ENCODE measurements at regions not wholly inside any gene's neighbourhood (a gene's known extent, or its start where the extent isn't known, plus 50 kb on each side); places are given as distances from the start of the nearest gene placed in this dataset.

- Mint-ChIP-seq H3K36me3 (ENCODE audit: low read depth) (peaks cover 4% of the 10 kb centered on the region), H3K9me3 (ENCODE audit: low read depth) (peaks cover 23% of the 10 kb centered on the region), H3K27me3 (ENCODE audit: low read depth) (peaks cover 2% of the 10 kb centered on the region), H3K4me3 (ENCODE audit: unreplicated experiment) (no peak overlapping the region), H3K4me1 (ENCODE audit: low read depth) (no peaks in the 10 kb centered on the region), H3K27ac (ENCODE audit: unreplicated experiment) (no peak overlapping the region)
- no peak for TF ChIP-seq CTCF (IDR thresholded peaks at IDR 0.05)
- DNase-seq (ENCODE audit: low spot score): no peak
Measured at GRCh38 chr7:34544621-34545020, 113.4 kb upstream of the NPSR1 start.

- no peaks in the 10 kb centered on the region for H3K27me3 Mint-ChIP-seq (ENCODE audit: low read depth)
Measured at GRCh38 chr7:34550996-34551395, 107.0 kb upstream of the NPSR1 start.

GRCh38 chr7:34552502-34552901, 105.5 kb upstream of the NPSR1 start:
- TF ChIP-seq CTCF (IDR thresholded peaks at IDR 0.05): no peak
- H3K36me3 Mint-ChIP-seq (ENCODE audit: low read depth): no peaks in the 10 kb centered on the region
- H3K4me1 Mint-ChIP-seq (ENCODE audit: low read depth): no peaks in the 10 kb centered on the region
- DNase-seq (ENCODE audit: low spot score): peak; percentile 76
- peaks cover 46% of the 10 kb centered on the region for H3K9me3 Mint-ChIP-seq (ENCODE audit: low read depth)
- H3K4me3 Mint-ChIP-seq (ENCODE audit: unreplicated experiment): no peak overlapping the region
- no peak overlapping the region for H3K27ac Mint-ChIP-seq (ENCODE audit: unreplicated experiment)
- H3K27me3 Mint-ChIP-seq (ENCODE audit: low read depth): no peaks in the 10 kb centered on the region

More at GRCh38 chr7:34550996-34551395, 107.0 kb upstream of the NPSR1 start:
- Mint-ChIP-seq H3K9me3 (ENCODE audit: low read depth) (peaks cover 31% of the 10 kb centered on the region), H3K27ac (ENCODE audit: unreplicated experiment) (no peak overlapping the region), H3K4me3 (ENCODE audit: unreplicated experiment) (no peak overlapping the region), H3K36me3 (ENCODE audit: low read depth) (no peaks in the 10 kb centered on the region), H3K4me1 (ENCODE audit: low read depth) (no peaks in the 10 kb centered on the region)
- DNase-seq (ENCODE audit: low spot score): no peak
- TF ChIP-seq CTCF (IDR thresholded peaks at IDR 0.05): no peak

GRCh38 chr7:34558022-34558421, 100.0 kb upstream of the NPSR1 start:
- no peaks in the 10 kb centered on the region for H3K4me1 Mint-ChIP-seq (ENCODE audit: low read depth)
- peaks cover 42% of the 10 kb centered on the region for H3K9me3 Mint-ChIP-seq (ENCODE audit: low read depth)
- no peak for TF ChIP-seq CTCF (IDR thresholded peaks at IDR 0.05)
- no peak for DNase-seq (ENCODE audit: low spot score)
- no peak overlapping the region for H3K27ac Mint-ChIP-seq (ENCODE audit: unreplicated experiment)
- no peaks in the 10 kb centered on the region for H3K36me3 Mint-ChIP-seq (ENCODE audit: low read depth)
- no peak overlapping the region for H3K4me3 Mint-ChIP-seq (ENCODE audit: unreplicated experiment)
- no peaks in the 10 kb centered on the region for H3K27me3 Mint-ChIP-seq (ENCODE audit: low read depth)

GRCh38 chr7:34564091-34564490, 93.9 kb upstream of the NPSR1 start:
- H3K4me1 Mint-ChIP-seq (ENCODE audit: low read depth): no peaks in the 10 kb centered on the region

More at GRCh38 chr7:34564091-34564490, 93.9 kb upstream of the NPSR1 start:
- no peak for TF ChIP-seq CTCF (IDR thresholded peaks at IDR 0.05)
- Mint-ChIP-seq H3K4me3 (ENCODE audit: unreplicated experiment) (no peak overlapping the region), H3K9me3 (ENCODE audit: low read depth) (peaks cover 2% of the 10 kb centered on the region), H3K27ac (ENCODE audit: unreplicated experiment) (no peak overlapping the region), H3K36me3 (ENCODE audit: low read depth) (no peaks in the 10 kb centered on the region), H3K27me3 (ENCODE audit: low read depth) (peaks cover 5% of the 10 kb centered on the region)
- DNase-seq (ENCODE audit: low spot score): no peak
